ENCODE measurements at regions not wholly inside any gene's neighbourhood (a gene's known extent, or its start where the extent isn't known, plus 50 kb on each side); places are given as distances from the start of the nearest gene placed in this dataset.

- POLR2A ChIA-PET: no interaction called here
These were observed 127.0 kb upstream of the PDE5A start for GRCh38 chr4:119755599-119755998.

GRCh38 chr4:119752936-119753335 lies 124.3 kb upstream of the PDE5A start:
- intact Hi-C loops (cut with micrococcal nuclease): no loop called here
- Histone ChIP-seq H3K36me3 (ENCODE audit: control insufficient read depth in 2 of 2, extremely low read depth in 1 of 2, insufficient read depth in 2 of 2, low read length in 2 of 2) (no peaks in the 10 kb centered on the region), H3K4me3 (replicated peaks in 1 of 3; ENCODE audit: insufficient read depth in 1 of 3, low read depth in 1 of 3, low read length in 3 of 3) (no peak overlapping the region), H3K9me3 (replicated peaks; ENCODE audit: control insufficient read depth, insufficient read depth, low read length) (no peaks in the 10 kb centered on the region), H3K4me2 (ENCODE audit: insufficient read depth, low read length) (no peak overlapping the region), H3K79me2 (ENCODE audit: control insufficient read depth, insufficient read depth, low read length) (no peaks in the 10 kb centered on the region), H3K27ac (ENCODE audit: insufficient read depth, low read depth, low read length) (no peak overlapping the region), H3K9ac (replicated peaks; ENCODE audit: extremely low read depth, insufficient read depth, low read length) (no peak overlapping the region), H3K9me1 (replicated peaks; ENCODE audit: control insufficient read depth, extremely low read depth, insufficient read depth, low read length) (no peaks in the 10 kb centered on the region), H3K27me3 (ENCODE audit: control insufficient read depth in 2 of 2, insufficient read depth in 2 of 2, low read length in 2 of 2) (peaks cover 2 to 4% of the 10 kb centered on the region in 2 experiments), H4K20me1 (replicated peaks; ENCODE audit: control insufficient read depth, extremely low read depth, insufficient read depth, low read length) (no peaks in the 10 kb centered on the region), H3K4me1 (ENCODE audit: control insufficient read depth, extremely low read depth, insufficient read depth, low read length) (no peaks in the 10 kb centered on the region), H2AFZ (ENCODE audit: low read depth, low read length) (no peak overlapping the region)
- FAIRE-seq (no peak), DNase-seq (ENCODE audit: low read depth, low spot score) (no peak)
- no peak for TF ChIP-seq FOS (IDR thresholded peaks at IDR 0.05; ENCODE audit: borderline replicate concordance, insufficient read depth, low read length)
- TF ChIP-seq JUN (IDR thresholded peaks at IDR 0.05; ENCODE audit: borderline replicate concordance, insufficient read depth, insufficient read length, low read depth): no peak
- TF ChIP-seq POLR2AphosphoS5 (IDR thresholded peaks at IDR 0.05; ENCODE audit: insufficient read depth, low read depth, low read length): no peak
- TF ChIP-seq GATA2 (IDR thresholded peaks at IDR 0.05; ENCODE audit: insufficient read depth, insufficient read length, low read depth, low read length): no peak
- TF ChIP-seq CTCF (IDR thresholded peaks at IDR 0.05; ENCODE audit: extremely low read depth in 1 of 2, insufficient read depth in 1 of 2, low read depth in 1 of 2, low read length in 2 of 2): no peak
- no peak for TF ChIP-seq EZH2 (IDR thresholded peaks at IDR 0.05; ENCODE audit: borderline replicate concordance, low read depth, low read length, severe bottlenecking)
- no peak for TF ChIP-seq MYC (IDR thresholded peaks at IDR 0.05; ENCODE audit: low read depth, low read length)
- TF ChIP-seq POLR2A (IDR thresholded peaks at IDR 0.05; ENCODE audit: low read depth, low read length): no peak
- no peak for TF ChIP-seq MAX (IDR thresholded peaks at IDR 0.05; ENCODE audit: insufficient read depth, insufficient read length)
- dilution Hi-C loops (cut with MboI; ENCODE audit: extremely low pct_ligation_motif_present, low sequenced_read_pairs): no loop called here
- ChIA-PET POLR2A (no interaction called here), CTCF (interaction anchor here (2.5 kb wide), 1 partner anchor 19 kb away, joined by 7 read pairs; no protein-coding TSS in a partner anchor)
- BruUV-seq (replicated peaks): no TSS peak

More at GRCh38 chr4:119755599-119755998, 127.0 kb upstream of the PDE5A start:
- intact Hi-C loops (cut with micrococcal nuclease) (no loop called here), dilution Hi-C loops (cut with MboI; ENCODE audit: extremely low pct_ligation_motif_present, low sequenced_read_pairs) (no loop called here)
- CTCF ChIA-PET: no interaction called here
- H3K4me2 ChIP-seq (ENCODE audit: insufficient read depth, low read length): no peak overlapping the region
- no peak overlapping the region for H3K9ac ChIP-seq (replicated peaks; ENCODE audit: extremely low read depth, insufficient read depth, low read length)
- no TSS peak for BruUV-seq (replicated peaks)
- no peak overlapping the region for H2AFZ ChIP-seq (ENCODE audit: low read depth, low read length)
- no peak overlapping the region for H3K4me3 ChIP-seq (replicated peaks in 1 of 3; ENCODE audit: insufficient read depth in 1 of 3, low read depth in 1 of 3, low read length in 3 of 3)
- FAIRE-seq (no peak), DNase-seq (ENCODE audit: low read depth, low spot score) (no peak)
- H3K27me3 ChIP-seq (ENCODE audit: control insufficient read depth in 2 of 2, insufficient read depth in 2 of 2, low read length in 2 of 2): peaks cover under 1 to 2% of the 10 kb centered on the region in 2 experiments
- H4K20me1 ChIP-seq (replicated peaks; ENCODE audit: control insufficient read depth, extremely low read depth, insufficient read depth, low read length): no peaks in the 10 kb centered on the region
- H3K36me3 ChIP-seq (ENCODE audit: control insufficient read depth in 2 of 2, extremely low read depth in 1 of 2, insufficient read depth in 2 of 2, low read length in 2 of 2): no peaks in the 10 kb centered on the region
- no peaks in the 10 kb centered on the region for H3K4me1 ChIP-seq (ENCODE audit: control insufficient read depth, extremely low read depth, insufficient read depth, low read length)
- no peak overlapping the region for H3K27ac ChIP-seq (ENCODE audit: insufficient read depth, low read depth, low read length)
- no peak for TF ChIP-seq POLR2AphosphoS5 (IDR thresholded peaks at IDR 0.05; ENCODE audit: insufficient read depth, low read depth, low read length)
- TF ChIP-seq MYC (IDR thresholded peaks at IDR 0.05; ENCODE audit: low read depth, low read length): no peak
- no peaks in the 10 kb centered on the region for H3K79me2 ChIP-seq (ENCODE audit: control insufficient read depth, insufficient read depth, low read length)
- no peaks in the 10 kb centered on the region for H3K9me1 ChIP-seq (replicated peaks; ENCODE audit: control insufficient read depth, extremely low read depth, insufficient read depth, low read length)
- no peaks in the 10 kb centered on the region for H3K9me3 ChIP-seq (replicated peaks; ENCODE audit: control insufficient read depth, insufficient read depth, low read length)
